RWPE1 (cell line): ENCODE measurements at regions not wholly inside any gene's neighbourhood (a gene's known extent, or its start where the extent isn't known, plus 50 kb on each side); places are given as distances from the start of the nearest gene placed in this dataset.

ENCODE experiments used
- CTCF ChIA-PET: fragments of 350-600 bp; sonication (Branson Sonifier 250); formaldehyde crosslinking; extraction: SDS; loops from one replicate; lab custom pipeline; 2021; lab: Yijun Ruan, JAX
- POLR2A ChIA-PET: fragments of 400-600 bp; formaldehyde crosslinking; extraction: SDS; loops from one replicate; lab custom pipeline; 2020; ENCODE audit warnings: antibody characterized with exemption; ENCODE audit not compliant: low non-redundant PET; lab: Yijun Ruan, JAX
- DNase-seq: peaks from one replicate; pipeline ENCODE4 v3.0.0; 2012; ENCODE audit warnings: low spot score
- H3K27ac ChIP-seq: fragments of 450-650 bp; 2 replicates; pipeline ENCODE4 v1.5.1; 2017
- CTCF ChIP-seq: fragments of 450-650 bp; conservative IDR thresholded peaks from 2 replicates; pipeline ENCODE4 v1.5.1; 2017; ENCODE audit warnings: low read depth, mild to moderate bottlenecking

DNA sequence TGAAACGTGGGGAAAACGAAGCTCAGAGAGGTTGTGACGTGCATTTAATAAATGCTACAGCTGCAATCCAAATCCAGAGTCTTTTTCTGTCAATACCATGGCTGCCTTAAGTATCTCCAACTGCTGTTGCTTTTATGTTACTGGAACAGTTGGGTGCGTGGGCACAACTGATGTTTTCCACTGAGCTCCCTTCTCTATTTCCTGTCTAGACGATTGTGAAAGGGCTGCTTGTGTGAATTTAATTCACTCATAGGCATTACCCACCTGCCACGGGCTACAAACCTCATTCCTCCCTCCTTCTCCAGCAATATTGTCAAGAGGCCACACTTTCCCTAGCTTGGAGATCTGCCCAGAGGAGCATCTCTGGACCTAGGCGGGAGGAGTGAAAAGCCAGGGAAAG lies 526.0 kb downstream of the MID1IP1 start:
- no peak overlapping the region for H3K27ac ChIP-seq
- no peak for TF ChIP-seq CTCF
- no peak for DNase-seq
- ChIA-PET POLR2A (no interaction called here), CTCF (no interaction called here)

DNA sequence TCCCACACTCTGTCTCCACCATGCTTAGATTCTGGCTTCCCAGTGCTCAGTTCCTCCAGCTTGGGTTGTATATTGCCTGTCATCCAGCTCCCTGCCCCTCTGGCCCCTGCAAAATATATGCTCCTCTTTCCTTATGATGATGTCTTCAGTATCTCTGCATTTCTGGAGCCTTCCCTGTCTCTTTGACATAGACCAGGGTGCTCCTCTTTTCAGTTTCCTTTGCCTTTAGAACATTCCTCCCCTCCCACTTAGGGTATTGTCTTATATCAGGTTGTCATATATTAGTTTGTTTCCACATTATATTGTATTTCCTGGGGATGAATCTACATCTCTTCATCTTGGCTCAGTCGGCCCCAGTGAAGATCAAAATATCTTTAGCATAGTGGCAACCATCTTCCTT lies 526.4 kb downstream of the MID1IP1 start:
- no peak for DNase-seq
- CTCF ChIA-PET, result no interaction called here
- no peak overlapping the region for H3K27ac ChIP-seq
- TF ChIP-seq CTCF, result no peak
- POLR2A ChIA-PET, result no interaction called here

GRCh38 chrX:39328661-39329060 lies 527.4 kb downstream of the MID1IP1 start:
- CTCF ChIA-PET, result no interaction called here
- no peak overlapping the region for H3K27ac ChIP-seq
- POLR2A ChIA-PET, result no interaction called here
- no peak for DNase-seq
- no peak for TF ChIP-seq CTCF

- no peak overlapping the region for H3K27ac ChIP-seq
- CTCF ChIA-PET, result no interaction called here
- no peak for DNase-seq
- POLR2A ChIA-PET, result no interaction called here
- no peak for TF ChIP-seq CTCF
Measured at GRCh38 chrX:39331082-39331704, 529.9 kb downstream of the MID1IP1 start.

DNA sequence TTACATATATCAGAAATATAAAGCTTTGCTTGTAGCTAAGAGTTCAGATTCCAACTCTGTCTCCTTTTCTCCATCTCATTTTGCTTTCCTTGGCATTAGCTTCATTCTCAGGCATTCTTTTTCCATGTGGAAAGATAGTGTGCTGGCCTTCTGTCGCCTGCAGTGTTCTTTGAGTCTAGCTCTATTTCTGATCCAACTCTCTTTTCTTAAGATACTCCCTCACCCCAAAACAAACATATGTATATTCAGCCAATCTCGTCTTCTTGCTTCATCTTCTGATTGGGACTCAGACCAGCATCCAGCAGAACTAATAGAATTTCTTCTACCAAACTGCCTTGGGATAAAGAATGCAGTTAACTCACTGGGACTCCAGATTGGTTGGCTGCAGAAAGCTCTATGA lies 532.2 kb downstream of the MID1IP1 start:
- TF ChIP-seq CTCF, result no peak
- DNase-seq, result no peak
- ChIA-PET CTCF (interaction anchor here (0.7 kb wide), 1 partner anchor 52 kb away, joined by 4 read pairs; no protein-coding TSS in a partner anchor), POLR2A (no interaction called here)
- H3K27ac ChIP-seq, result no peak overlapping the region

DNA sequence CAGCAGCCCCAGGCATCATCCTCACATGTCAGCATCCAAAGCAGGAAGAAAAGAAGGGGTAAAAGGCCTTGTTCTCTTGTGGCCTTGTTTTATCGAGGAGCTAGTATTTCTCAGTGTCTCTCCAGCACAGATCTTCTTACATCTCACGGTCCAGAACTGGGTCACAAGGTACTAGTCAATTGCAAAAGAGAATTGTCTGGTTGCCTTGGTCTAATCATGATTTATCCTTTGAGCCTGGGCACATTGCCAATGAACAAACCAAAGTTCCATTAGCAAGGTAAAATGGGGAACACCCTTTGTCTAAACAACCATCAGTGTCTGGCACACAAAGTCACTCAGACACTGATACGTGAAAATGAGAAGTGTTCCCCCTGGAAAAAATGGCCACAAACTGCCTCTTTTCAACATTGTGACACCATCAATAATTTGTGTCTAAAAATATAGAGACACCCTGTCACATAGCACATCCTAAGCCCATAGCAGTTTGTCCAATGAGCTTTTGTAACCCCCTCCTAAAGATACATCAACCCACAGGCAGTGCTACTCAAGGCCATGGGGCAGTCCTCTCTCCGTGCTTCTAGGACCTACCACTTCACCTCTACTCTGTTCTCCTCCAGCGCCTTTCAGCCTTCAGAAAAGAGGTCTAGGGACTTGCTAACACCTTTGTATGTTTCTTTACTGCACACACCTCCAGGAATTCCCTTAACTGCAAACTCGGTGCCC lies 534.4 kb downstream of the MID1IP1 start:
- no peak for DNase-seq
- H3K27ac ChIP-seq, result no peak overlapping the region
- ChIA-PET CTCF (no interaction called here), POLR2A (no interaction called here)
- no peak for TF ChIP-seq CTCF
